Fibroblast of lung (primary cell): ENCODE measurements at regions not wholly inside any gene's neighbourhood (a gene's known extent, or its start where the extent isn't known, plus 50 kb on each side); places are given as distances from the start of the nearest gene placed in this dataset.

ENCODE experiments used
- CTCF ChIP-seq, 2 donors: IDR thresholded peaks in 1 of 2; conservative IDR thresholded peaks in 1 of 2; 1 replicate in 1 of 2; 2 replicates in 1 of 2; pipeline ENCODE4 v1.5.1; 2011 to 2012; ENCODE audit warnings: low read length in 2 of 2, control low read depth in 1 of 2, inconsistent platforms in 1 of 2, low read depth in 1 of 2, mild to moderate bottlenecking in 1 of 2
- EZH2 ChIP-seq: IDR thresholded peaks from 2 replicates; pipeline ENCODE4 v1.5.1; 2012; ENCODE audit warnings: low read length, control low read depth, mild to moderate bottlenecking; ENCODE audit errors: missing control alignments

- no peak for TF ChIP-seq CTCF (conservative IDR thresholded peaks at IDR 0.05 in 1 of 2, IDR thresholded peaks at IDR 0.05 in 1 of 2; ENCODE audit: low read depth in 1 of 2, low read length in 2 of 2)
- no peak for TF ChIP-seq EZH2
These were observed 148.0 kb upstream of the SKOR2 start for GRCh38 chr18:47399475-47399874.
